Osteocyte (in vitro differentiated cells): ENCODE measurements at regions not wholly inside any gene's neighbourhood (a gene's known extent, or its start where the extent isn't known, plus 50 kb on each side); places are given as distances from the start of the nearest gene placed in this dataset.

Experiments used
- DNase-seq: peaks from one replicate; pipeline ENCODE4 v3.0.0; 2021; ENCODE audit warnings: mixed read lengths; ENCODE audit not compliant: unreplicated experiment; ENCODE audit errors: extremely low spot score
- H3K27ac Mint-ChIP-seq: one replicate; pipeline ENCODE4 v1.8.0; 2021; ENCODE audit warnings: mild to moderate bottlenecking, mixed read lengths; ENCODE audit not compliant: unreplicated experiment
- H3K27me3 Mint-ChIP-seq: one replicate; pipeline ENCODE4 v1.8.0; 2021; ENCODE audit warnings: mixed read lengths; ENCODE audit not compliant: unreplicated experiment
- H3K36me3 Mint-ChIP-seq: one replicate; pipeline ENCODE4 v1.8.0; 2021; ENCODE audit warnings: mixed read lengths; ENCODE audit not compliant: unreplicated experiment
- H3K4me1 Mint-ChIP-seq: one replicate; pipeline ENCODE4 v1.8.0; 2021; ENCODE audit warnings: mixed read lengths; ENCODE audit not compliant: unreplicated experiment
- H3K4me3 Mint-ChIP-seq: one replicate; pipeline ENCODE4 v1.8.0; 2021; ENCODE audit warnings: mild to moderate bottlenecking, moderate library complexity, mixed read lengths; ENCODE audit not compliant: unreplicated experiment
- H3K9me3 Mint-ChIP-seq: one replicate; pipeline ENCODE4 v1.8.0; 2021; ENCODE audit warnings: mixed read lengths; ENCODE audit not compliant: unreplicated experiment
- CTCF ChIP-seq: fragments of 200-600 bp; sonication (generic); IDR thresholded peaks from 2 replicates; pipeline ENCODE4 v1.5.0; 2021; ENCODE audit warnings: antibody characterized with exemption, mild to moderate bottlenecking, moderate library complexity

GRCh38 chr9:38316166-38316780 lies 76.2 kb upstream of the ALDH1B1 start:
- peak; percentile 65 for DNase-seq

GRCh38 chr9:38315085-38315595 lies 77.4 kb upstream of the ALDH1B1 start:
- peaks cover 39% of the 10 kb centered on the region for H3K27me3 Mint-ChIP-seq
- no peaks in the 10 kb centered on the region for H3K36me3 Mint-ChIP-seq
- H3K4me1 Mint-ChIP-seq: peaks cover 15% of the 10 kb centered on the region
- no peak for TF ChIP-seq CTCF
- no peaks in the 10 kb centered on the region for H3K9me3 Mint-ChIP-seq
- H3K4me3 Mint-ChIP-seq: no peak overlapping the region
- H3K27ac Mint-ChIP-seq: no peak overlapping the region
- peak; percentile 59 for DNase-seq

More at GRCh38 chr9:38316166-38316780, 76.2 kb upstream of the ALDH1B1 start:
- no peaks in the 10 kb centered on the region for H3K36me3 Mint-ChIP-seq
- H3K4me1 Mint-ChIP-seq: peaks cover 5% of the 10 kb centered on the region
- no peaks in the 10 kb centered on the region for H3K9me3 Mint-ChIP-seq
- no peak overlapping the region for H3K4me3 Mint-ChIP-seq
- no peak overlapping the region for H3K27ac Mint-ChIP-seq
- TF ChIP-seq CTCF: no peak
- peaks cover 41% of the 10 kb centered on the region for H3K27me3 Mint-ChIP-seq

GRCh38 chr9:38313421-38313820 lies 79.1 kb upstream of the ALDH1B1 start:
- peaks cover 26% of the 10 kb centered on the region for H3K4me1 Mint-ChIP-seq
- H3K36me3 Mint-ChIP-seq: no peaks in the 10 kb centered on the region
- DNase-seq: peak; percentile 25
- no peaks in the 10 kb centered on the region for H3K9me3 Mint-ChIP-seq
- no peak for TF ChIP-seq CTCF
- H3K27me3 Mint-ChIP-seq: peaks cover 36% of the 10 kb centered on the region
- H3K4me3 Mint-ChIP-seq: no peak overlapping the region
- no peak overlapping the region for H3K27ac Mint-ChIP-seq

- Mint-ChIP-seq H3K27ac (no peak overlapping the region), H3K27me3 (peaks cover 42% of the 10 kb centered on the region), H3K36me3 (no peaks in the 10 kb centered on the region), H3K4me1 (peaks cover 26% of the 10 kb centered on the region), H3K9me3 (no peaks in the 10 kb centered on the region), H3K4me3 (no peak overlapping the region)
- TF ChIP-seq CTCF: no peak
- peak; percentile 78 for DNase-seq
Measured at GRCh38 chr9:38312406-38312805, 80.1 kb upstream of the ALDH1B1 start.

- Mint-ChIP-seq H3K36me3 (no peaks in the 10 kb centered on the region), H3K4me3 (no peak overlapping the region), H3K27ac (no peak overlapping the region), H3K27me3 (peaks cover 45% of the 10 kb centered on the region), H3K4me1 (peaks cover 26% of the 10 kb centered on the region), H3K9me3 (no peaks in the 10 kb centered on the region)
- DNase-seq: peak; percentile 66
- TF ChIP-seq CTCF: no peak
Measured at GRCh38 chr9:38311382-38312270, 80.9 kb upstream of the ALDH1B1 start.
